Esophagus muscularis mucosa (tissue), 4 donors: ENCODE measurements at regions not wholly inside any gene's neighbourhood (a gene's known extent, or its start where the extent isn't known, plus 50 kb on each side); places are given as distances from the start of the nearest gene placed in this dataset.

Source experiments
- DNase-seq: peaks from one replicate; pipeline ENCODE4 v3.0.0-alpha.2; 2017; ENCODE audit errors: extremely low spot score
- H3K27ac ChIP-seq, 4 donors: fragments of 200-600 bp; sonication (generic); replicated peaks in 1 of 4; 1 replicate in 3 of 4; 2 replicates in 1 of 4; pipeline ENCODE4 v1.5.1; 2016 to 2019; ENCODE audit warnings: mild to moderate bottlenecking in 1 of 4
- H3K27me3 ChIP-seq, 4 donors: fragments of 200-600 bp; sonication (generic); one replicate each; pipeline versions ENCODE4 v1.5.1 to v1.6.0; 2016 to 2019
- H3K36me3 ChIP-seq, 4 donors: fragments of 200-600 bp; sonication (generic); one replicate each; pipeline ENCODE4 v1.5.1; 2016 to 2019
- H3K4me1 ChIP-seq, 4 donors: fragments of 200-600 bp; sonication (generic); one replicate each; pipeline ENCODE4 v1.5.1; 2016 to 2019
- H3K4me3 ChIP-seq, 4 donors: fragments of 200-600 bp; sonication (generic); 1 replicate in 2 of 4; 2 replicates in 2 of 4; pipeline ENCODE4 v1.5.1; 2016 to 2019; ENCODE audit warnings: mild to moderate bottlenecking in 4 of 4, moderate library complexity in 1 of 4
- H3K9me3 ChIP-seq, 4 donors: fragments of 200-600 bp; sonication (generic); 1 replicate in 3 of 4; 2 replicates in 1 of 4; pipeline ENCODE4 v1.5.1; 2016 to 2019
- EP300 ChIP-seq: sonication (generic); formaldehyde crosslinking; IDR thresholded peaks from one replicate; pipeline ENCODE4 v1.6.1; 2017; ENCODE audit warnings: antibody characterized with exemption
- POLR2A ChIP-seq: fragments of 450-650 bp; IDR thresholded peaks from one replicate; pipeline ENCODE4 v1.6.1; 2017; ENCODE audit warnings: antibody characterized with exemption, moderate library complexity, mild to moderate bottlenecking, low read depth
- POLR2AphosphoS5 ChIP-seq, 2 donors: sonication (generic); formaldehyde crosslinking; IDR thresholded peaks; one replicate each; pipeline ENCODE4 v1.6.1; 2017; ENCODE audit warnings: antibody characterized with exemption in 2 of 2
- WGBS: methylation state at CpG from one replicate; pipeline ENCODE4 v1.1.5; 2018; 5-methylcytosine and 5-hydroxymethylcytosine counted together
- intact Hi-C: fragments of 100-400 bp; cut with DNase I; formaldehyde crosslinking; loops from one replicate; pipeline ENCODE4 v1.15.1; 2023
- TF ChIP-seq, protein P1 (sequence below), 3 experiments: fragments of 200-600 bp in 2 of 3; fragments of 450-650 bp in 1 of 3; sonication (generic) in 2 of 3; IDR thresholded peaks; one replicate each; pipeline ENCODE4 v1.5.1; 2017 to 2019; ENCODE audit warnings: antibody characterized with exemption in 3 of 3, mild to moderate bottlenecking in 2 of 3, moderate library complexity in 1 of 3

DNA sequence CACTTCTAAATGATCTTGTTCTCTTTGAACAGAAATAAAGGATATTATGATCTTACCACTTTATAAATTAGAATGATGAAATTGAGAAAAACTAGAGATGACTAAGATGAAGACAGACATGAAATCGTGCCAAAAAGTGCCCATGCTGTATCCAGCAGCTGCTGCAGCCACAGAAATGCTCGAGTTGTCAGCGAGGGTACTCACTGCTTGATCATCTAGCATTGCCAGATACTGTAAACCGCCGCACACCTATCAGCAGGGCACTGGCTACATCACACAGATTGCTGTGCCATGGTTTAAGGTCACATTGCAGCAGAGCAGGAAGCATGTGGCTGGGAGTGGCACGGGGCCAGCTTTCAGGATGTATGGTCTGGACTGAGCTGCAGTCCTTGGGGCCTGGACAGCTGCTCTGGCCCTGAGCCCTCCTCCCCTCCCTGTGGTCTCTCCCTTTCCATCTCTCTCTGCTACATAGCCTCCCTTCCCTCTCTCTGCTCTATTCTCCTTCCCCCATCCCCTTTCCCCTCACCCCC is 51.0 kb upstream of the SEPTIN5 start:
- no peak overlapping the region for H3K4me3 ChIP-seq
- H3K9me3 ChIP-seq, result no peaks in the 10 kb centered on the region
- peaks cover 8 to 21% (median 14%) of the 10 kb centered on the region in 4 donors for H3K4me1 ChIP-seq
- no peak overlapping the region for H3K27ac ChIP-seq
- intact Hi-C loops, result no loop called here
- peaks cover 0 to 14% (median 0%) of the 10 kb centered on the region in 4 donors for H3K27me3 ChIP-seq
- TF ChIP-seq POLR2AphosphoS5 (IDR thresholded peaks at IDR 0.05), result no peak
- TF ChIP-seq, protein P1, sequence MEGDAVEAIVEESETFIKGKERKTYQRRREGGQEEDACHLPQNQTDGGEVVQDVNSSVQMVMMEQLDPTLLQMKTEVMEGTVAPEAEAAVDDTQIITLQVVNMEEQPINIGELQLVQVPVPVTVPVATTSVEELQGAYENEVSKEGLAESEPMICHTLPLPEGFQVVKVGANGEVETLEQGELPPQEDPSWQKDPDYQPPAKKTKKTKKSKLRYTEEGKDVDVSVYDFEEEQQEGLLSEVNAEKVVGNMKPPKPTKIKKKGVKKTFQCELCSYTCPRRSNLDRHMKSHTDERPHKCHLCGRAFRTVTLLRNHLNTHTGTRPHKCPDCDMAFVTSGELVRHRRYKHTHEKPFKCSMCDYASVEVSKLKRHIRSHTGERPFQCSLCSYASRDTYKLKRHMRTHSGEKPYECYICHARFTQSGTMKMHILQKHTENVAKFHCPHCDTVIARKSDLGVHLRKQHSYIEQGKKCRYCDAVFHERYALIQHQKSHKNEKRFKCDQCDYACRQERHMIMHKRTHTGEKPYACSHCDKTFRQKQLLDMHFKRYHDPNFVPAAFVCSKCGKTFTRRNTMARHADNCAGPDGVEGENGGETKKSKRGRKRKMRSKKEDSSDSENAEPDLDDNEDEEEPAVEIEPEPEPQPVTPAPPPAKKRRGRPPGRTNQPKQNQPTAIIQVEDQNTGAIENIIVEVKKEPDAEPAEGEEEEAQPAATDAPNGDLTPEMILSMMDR (IDR thresholded peaks at IDR 0.05), result no peak
- no peak for TF ChIP-seq EP300
- TF ChIP-seq POLR2A, result no peak
- no peaks in the 10 kb centered on the region for H3K36me3 ChIP-seq
- WGBS, result 34% methylated on average over 6 of the region's 6 CpGs
- no peak for DNase-seq

DNA sequence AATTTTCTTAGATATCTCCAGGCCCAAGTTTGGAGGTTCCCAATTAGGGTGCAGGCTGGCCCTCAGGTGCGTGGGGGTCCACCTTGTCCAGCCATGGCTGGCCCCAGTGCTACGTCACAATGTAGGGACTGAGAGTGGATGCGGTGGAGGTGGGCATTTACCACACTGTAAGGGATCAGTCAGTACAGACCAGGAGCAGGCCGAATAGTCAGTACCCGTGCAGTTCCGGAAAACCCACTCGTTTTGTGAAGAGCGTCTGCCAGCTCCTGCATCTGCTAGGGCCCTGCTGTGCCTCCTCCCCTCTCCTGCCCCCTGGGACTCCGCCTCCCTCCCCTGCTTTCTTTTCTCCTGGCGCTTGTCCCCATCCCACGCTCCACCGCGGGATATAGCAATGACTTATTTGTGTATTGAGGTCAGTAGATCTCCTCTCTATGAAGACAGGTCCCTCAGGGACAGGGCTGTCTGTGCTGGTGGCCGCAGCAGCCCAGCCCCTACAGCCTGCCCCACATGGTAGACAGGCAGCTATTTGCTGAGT is 50.4 kb upstream of the SEPTIN5 start:
- no peak overlapping the region for H3K4me3 ChIP-seq
- no peak overlapping the region for H3K27ac ChIP-seq
- 48% methylated on average over 14 of the region's 14 CpGs for WGBS
- peaks cover 8 to 21% (median 14%) of the 10 kb centered on the region in 4 donors for H3K4me1 ChIP-seq
- TF ChIP-seq, protein P1 (IDR thresholded peaks at IDR 0.05), result no peak
- no peaks in the 10 kb centered on the region for H3K36me3 ChIP-seq
- H3K27me3 ChIP-seq, result peaks cover 0 to 14% (median 0%) of the 10 kb centered on the region in 4 donors
- intact Hi-C loops, result no loop called here
- no peaks in the 10 kb centered on the region for H3K9me3 ChIP-seq
- DNase-seq, result no peak

DNA sequence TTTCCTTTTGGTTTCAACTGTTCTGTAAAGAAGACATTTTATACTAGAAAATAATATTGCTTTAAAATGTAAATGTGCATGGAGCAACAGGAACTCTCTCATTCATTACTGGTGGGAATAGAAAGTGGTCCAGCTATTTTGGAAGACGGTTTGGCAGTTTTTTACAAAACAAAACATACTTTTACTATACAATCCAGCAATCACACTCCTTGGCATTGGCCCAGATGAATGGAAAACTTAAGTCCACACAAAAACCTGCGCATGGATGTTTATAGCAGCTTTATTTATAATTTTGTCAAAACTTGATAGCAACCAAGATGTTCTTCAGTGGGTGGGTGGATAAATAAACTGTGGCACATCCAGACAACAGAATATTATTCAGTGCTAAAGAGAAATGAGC is 49.9 kb upstream of the SEPTIN5 start:
- TF ChIP-seq POLR2A (no peak), POLR2AphosphoS5 (IDR thresholded peaks at IDR 0.05) (no peak), EP300 (no peak)
- TF ChIP-seq, protein P1 (IDR thresholded peaks at IDR 0.05), result no peak
- no peak overlapping the region for H3K27ac ChIP-seq

More for the DNA sequence above, 49.9 kb upstream of the SEPTIN5 start:
- Histone ChIP-seq H3K4me1 (peaks cover 8 to 21% (median 14%) of the 10 kb centered on the region in 4 donors), H3K9me3 (no peaks in the 10 kb centered on the region), H3K27me3 (peaks cover 0 to 14% (median 0%) of the 10 kb centered on the region in 4 donors), H3K4me3 (no peak overlapping the region), H3K36me3 (no peaks in the 10 kb centered on the region)
- WGBS, result 55% methylated on average over 2 of the region's 2 CpGs
- DNase-seq, result no peak
- intact Hi-C loops, result no loop called here
